A549 (cell line): ENCODE measurements at regions not wholly inside any gene's neighbourhood (a gene's known extent, or its start where the extent isn't known, plus 50 kb on each side); places are given as distances from the start of the nearest gene placed in this dataset.

Experiments used
- ATAC-seq, 2 experiments: fragments of 200-7000 bp in 1 of 2; fragments of >200 bp in 1 of 2; cut with Nextera tagmentation in 1 of 2; cut with Tn5 transposase in 1 of 2; 3 replicates each; pipeline versions ENCODE4 v1.8.0 to v1.9.1; 2018 to 2020; ENCODE audit warnings: mild to moderate bottlenecking in 1 of 2, moderate library complexity in 1 of 2
- CTCF ChIA-PET: fragments of 300-600 bp; sonication (Branson Sonifier 250); formaldehyde crosslinking; extraction: SDS; loops from one replicate; lab custom pipeline; 2021; ENCODE audit warnings: antibody characterized with exemption, inconsistent platforms; lab: Yijun Ruan, JAX
- POLR2A ChIA-PET: fragments of 350-600 bp; formaldehyde crosslinking; extraction: SDS; loops from one replicate; lab custom pipeline; 2021; ENCODE audit warnings: antibody characterized with exemption, inconsistent platforms; lab: Yijun Ruan, JAX
- DNase-seq, 2 experiments: peaks; one replicate each; pipeline versions ENCODE4 v3.0.0 to v3.0.0-alpha.2; 2011 to 2016; ENCODE audit warnings: low read depth in 1 of 2, low spot score in 1 of 2
- FAIRE-seq: peaks from 2 replicates; lab custom pipeline; 2011; peaks lifted over from hg19 to GRCh38; lab: Jason Lieb, UNC
- H3K27ac ChIP-seq, 2 experiments: fragments of >200 bp; sonication (Bioruptor Twin); formaldehyde crosslinking; 3 replicates each; pipeline ENCODE4 v1.5.1; 2016 to 2017
- H3K4me1 ChIP-seq: fragments of >200 bp; sonication (Bioruptor Twin); formaldehyde crosslinking; 3 replicates; pipeline ENCODE4 v1.6.1; 2016
- H3K4me2 ChIP-seq: fragments of >200 bp; sonication (Bioruptor Twin); formaldehyde crosslinking; 3 replicates; pipeline ENCODE4 v1.6.1; 2016
- H3K4me3 ChIP-seq: fragments of >200 bp; sonication (Bioruptor Twin); formaldehyde crosslinking; 3 replicates; pipeline ENCODE4 v1.5.1; 2016
- H3K9me3 ChIP-seq: fragments of >200 bp; sonication (Bioruptor Twin); formaldehyde crosslinking; 3 replicates; pipeline ENCODE4 v1.6.1; 2016
- ATOH8 ChIP-seq: fragments of 250-450 bp; sonication (Bioruptor Pico); IDR thresholded peaks from 2 replicates; pipeline ENCODE4 v1.5.0; 2020; ENCODE audit warnings: low read depth, mild to moderate bottlenecking, moderate library complexity
- CBX2 ChIP-seq: fragments of 200-600 bp; sonication (generic); IDR thresholded peaks from 2 replicates; pipeline ENCODE4 v1.6.1; 2016; ENCODE audit warnings: low read depth, mild to moderate bottlenecking, borderline replicate concordance
- CHD4 ChIP-seq: fragments of 200-600 bp; sonication (generic); IDR thresholded peaks from 2 replicates; pipeline ENCODE4 v1.6.1; 2016; ENCODE audit warnings: antibody characterized with exemption, mild to moderate bottlenecking, borderline replicate concordance
- CTCF ChIP-seq: fragments of >200 bp; sonication (Bioruptor Twin); formaldehyde crosslinking; IDR thresholded peaks from 3 replicates; pipeline ENCODE4 v1.5.1; 2016
- EHF ChIP-seq: fragments of 250-450 bp; sonication (Bioruptor Pico); IDR thresholded peaks from 2 replicates; pipeline ENCODE4 v1.5.0; 2020; ENCODE audit warnings: mild to moderate bottlenecking
- ELK1 ChIP-seq: fragments of 150-350 bp; IDR thresholded peaks from 2 replicates; pipeline ENCODE4 v1.6.1; 2014; ENCODE audit warnings: low read depth, mild to moderate bottlenecking, low read length
- EP300 ChIP-seq, 2 experiments: fragments of >200 bp; sonication (Bioruptor Twin); formaldehyde crosslinking; IDR thresholded peaks; 2 replicates in 1 of 2; 3 replicates in 1 of 2; pipeline ENCODE4 v1.6.1; 2016 to 2017
- FOSB ChIP-seq: fragments of 250-450 bp; sonication (Bioruptor Pico); IDR thresholded peaks from 2 replicates; pipeline ENCODE4 v1.5.0; 2020; ENCODE audit warnings: mild to moderate bottlenecking, moderate library complexity
- FOSL2 ChIP-seq, 2 experiments: fragments of 450-650 bp in 1 of 2; fragments of >200 bp in 1 of 2; sonication (Bioruptor Twin) in 1 of 2; formaldehyde crosslinking; IDR thresholded peaks; 2 replicates each; pipeline versions ENCODE4 v1.5.0 to v1.6.1; 2016 to 2020; ENCODE audit warnings: mild to moderate bottlenecking in 1 of 2, moderate library complexity in 1 of 2
- FOXS1 ChIP-seq: fragments of 250-450 bp; sonication (Bioruptor Pico); IDR thresholded peaks from 2 replicates; pipeline ENCODE4 v1.5.0; 2020; ENCODE audit warnings: mild to moderate bottlenecking, moderate library complexity
- HDAC2 ChIP-seq: fragments of 200-600 bp; sonication (generic); IDR thresholded peaks from 2 replicates; pipeline ENCODE4 v1.6.1; 2016
- KDM1A ChIP-seq: fragments of 200-600 bp; sonication (generic); IDR thresholded peaks from 2 replicates; pipeline ENCODE4 v1.6.1; 2016; ENCODE audit warnings: low read depth, mild to moderate bottlenecking
- MAX ChIP-seq: IDR thresholded peaks from 2 replicates; pipeline ENCODE4 v1.6.1; 2012
- NFE2L2 ChIP-seq: fragments of 150-350 bp; conservative IDR thresholded peaks from 2 replicates; pipeline ENCODE4 v1.6.1; 2014; ENCODE audit warnings: low read length
- NPAS2 ChIP-seq: fragments of 250-450 bp; sonication (Bioruptor Pico); IDR thresholded peaks from 2 replicates; pipeline ENCODE4 v1.8.0; 2022; ENCODE audit warnings: mild to moderate bottlenecking, moderate library complexity, borderline replicate concordance
- PHF8 ChIP-seq: fragments of 200-600 bp; sonication (generic); IDR thresholded peaks from 2 replicates; pipeline ENCODE4 v1.6.1; 2016; ENCODE audit warnings: low read depth, mild to moderate bottlenecking, antibody characterized with exemption, moderate library complexity, borderline replicate concordance
- POLR2AphosphoS2 ChIP-seq: conservative IDR thresholded peaks from 2 replicates; pipeline ENCODE4 v1.6.1; 2012; ENCODE audit warnings: low read length, improper control_type of control experiment, inconsistent platforms
- RAD21 ChIP-seq, 2 experiments: fragments of >200 bp in 1 of 2; sonication (Bioruptor Twin) in 1 of 2; formaldehyde crosslinking in 1 of 2; IDR thresholded peaks in 1 of 2; conservative IDR thresholded peaks in 1 of 2; 2 replicates in 1 of 2; 3 replicates in 1 of 2; pipeline ENCODE4 v1.6.1; 2012 to 2018; ENCODE audit warnings: inconsistent platforms in 1 of 2
- RCOR1 ChIP-seq: fragments of 150-350 bp; IDR thresholded peaks from 2 replicates; pipeline ENCODE4 v1.6.1; 2014; ENCODE audit warnings: antibody characterized with exemption, low read length, low read depth
- RNF2 ChIP-seq: fragments of 200-600 bp; sonication (generic); IDR thresholded peaks from 2 replicates; pipeline ENCODE4 v1.6.1; 2016; ENCODE audit warnings: low read depth, mild to moderate bottlenecking, antibody characterized with exemption, moderate library complexity, borderline replicate concordance
- SMC3 ChIP-seq: fragments of >200 bp; sonication (Bioruptor Twin); formaldehyde crosslinking; IDR thresholded peaks from 3 replicates; pipeline ENCODE4 v1.6.1; 2018; ENCODE audit warnings: inconsistent platforms
- TP53 ChIP-seq: fragments of 250-450 bp; sonication (Bioruptor Pico); IDR thresholded peaks from 2 replicates; pipeline ENCODE4 v1.5.0; 2021; ENCODE audit warnings: mild to moderate bottlenecking, moderate library complexity
- ZC3H11A ChIP-seq: fragments of 450-650 bp; IDR thresholded peaks from 2 replicates; pipeline ENCODE4 v1.6.1; 2014; ENCODE audit warnings: antibody characterized with exemption, mild to moderate bottlenecking
- ZSCAN20 ChIP-seq: fragments of 250-450 bp; sonication (Bioruptor Pico); IDR thresholded peaks from 2 replicates; pipeline ENCODE4 v1.8.0; 2022; ENCODE audit warnings: mild to moderate bottlenecking, moderate library complexity
- WGBS: methylation state at CpG from one replicate; pipeline ENCODE4 v1.1.6; 2017; ENCODE audit errors: missing lambda C conversion rate; 5-methylcytosine and 5-hydroxymethylcytosine counted together

GRCh38 chr14:76678244-76678800 lies 82.9 kb upstream of the VASH1 start (continued):
- TF ChIP-seq ELK1, result no peak
- no peak for TF ChIP-seq PHF8
- no peak for TF ChIP-seq POLR2AphosphoS2
- no peak for TF ChIP-seq EP300 (IDR thresholded peaks at IDR 0.05)

- FAIRE-seq, result no peak
- H3K27ac ChIP-seq, result no peak overlapping the region
- 34% methylated on average over 3 of the region's 3 CpGs for WGBS
- ChIA-PET POLR2A (no interaction called here), CTCF (interaction anchor here (1.5 to 1.6 kb wide), 2 partner anchors 14 to 27 kb away, joined by 3 to 5 read pairs; no protein-coding TSS in a partner anchor)
- no peak overlapping the region for H3K4me3 ChIP-seq
- ATAC-seq, result no peak
- TF ChIP-seq KDM1A, result no peak
- no peak for TF ChIP-seq FOSB
- TF ChIP-seq HDAC2, result no peak
- TF ChIP-seq CBX2, result no peak
- no peak for TF ChIP-seq MAX
- no peak for TF ChIP-seq RCOR1
- H3K4me1 ChIP-seq, result no peaks in the 10 kb centered on the region
- no peak overlapping the region for H3K4me2 ChIP-seq
- H3K9me3 ChIP-seq, result peaks cover 22% of the 10 kb centered on the region
- no peak for DNase-seq
Measured at GRCh38 chr14:76682367-76682766, 78.9 kb upstream of the VASH1 start.

GRCh38 chr14:76686646-76687045 lies 74.6 kb upstream of the VASH1 start:
- no peak overlapping the region for H3K27ac ChIP-seq
- no peak overlapping the region for H3K4me3 ChIP-seq
- DNase-seq, result no peak
- POLR2A ChIA-PET, result no interaction called here
- H3K9me3 ChIP-seq, result peaks cover 30% of the 10 kb centered on the region
- H3K4me1 ChIP-seq, result no peaks in the 10 kb centered on the region
- no peak for FAIRE-seq
- no peak for ATAC-seq
- CTCF ChIA-PET, result interaction anchor here (0.6 to 2.8 kb wide), 3 partner anchors 18 to 978 kb away, joined by 3 to 12 read pairs (median 3); no protein-coding TSS in a partner anchor
- H3K4me2 ChIP-seq, result no peak overlapping the region
- TF ChIP-seq ZSCAN20 (no peak), CHD4 (no peak), CTCF (no peak), SMC3 (no peak), ATOH8 (CRISPR knock-in tag) (no peak), EHF (CRISPR knock-in tag) (no peak), FOXS1 (CRISPR knock-in tag) (no peak), ZC3H11A (no peak), NPAS2 (CRISPR knock-in tag) (no peak), FOSL2 (IDR thresholded peaks at IDR 0.05) (no peak), FOSL2 (CRISPR knock-in tag; IDR thresholded peaks at IDR 0.05) (no peak), HDAC2 (no peak), RAD21 (conservative IDR thresholded peaks at IDR 0.05 in 1 of 2, IDR thresholded peaks at IDR 0.05 in 1 of 2) (no peak), NFE2L2 (no peak), TP53 (CRISPR knock-in tag) (no peak), EP300 (IDR thresholded peaks at IDR 0.05) (no peak), RCOR1 (no peak), RNF2 (no peak)
- 5% methylated on average over 1 of the region's 1 CpG for WGBS
